ENCODE measurements at regions not wholly inside any gene's neighbourhood (a gene's known extent, or its start where the extent isn't known, plus 50 kb on each side); places are given as distances from the start of the nearest gene placed in this dataset.

DNA sequence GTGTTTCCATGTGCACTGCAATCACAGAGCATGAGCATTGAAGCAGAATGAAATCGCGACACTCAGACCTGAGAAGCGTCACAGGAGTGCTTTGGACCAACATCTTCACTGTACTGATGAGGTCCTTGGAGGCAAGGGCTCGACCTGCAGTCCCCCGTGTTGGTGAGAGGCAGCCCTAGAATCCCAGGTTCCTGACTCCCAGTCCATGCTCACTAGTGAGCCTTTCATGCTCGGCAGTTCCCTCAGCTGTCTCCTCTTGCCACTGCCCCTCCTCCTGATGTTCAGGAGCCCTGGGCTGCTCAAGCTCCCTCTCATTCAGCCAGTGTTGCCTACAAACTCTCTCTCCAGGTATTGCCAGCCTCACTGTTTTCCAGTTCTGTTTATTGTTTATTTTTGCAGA, 291.4 kb downstream of the DYSF start (continued):
- TF ChIP-seq, protein P1, sequence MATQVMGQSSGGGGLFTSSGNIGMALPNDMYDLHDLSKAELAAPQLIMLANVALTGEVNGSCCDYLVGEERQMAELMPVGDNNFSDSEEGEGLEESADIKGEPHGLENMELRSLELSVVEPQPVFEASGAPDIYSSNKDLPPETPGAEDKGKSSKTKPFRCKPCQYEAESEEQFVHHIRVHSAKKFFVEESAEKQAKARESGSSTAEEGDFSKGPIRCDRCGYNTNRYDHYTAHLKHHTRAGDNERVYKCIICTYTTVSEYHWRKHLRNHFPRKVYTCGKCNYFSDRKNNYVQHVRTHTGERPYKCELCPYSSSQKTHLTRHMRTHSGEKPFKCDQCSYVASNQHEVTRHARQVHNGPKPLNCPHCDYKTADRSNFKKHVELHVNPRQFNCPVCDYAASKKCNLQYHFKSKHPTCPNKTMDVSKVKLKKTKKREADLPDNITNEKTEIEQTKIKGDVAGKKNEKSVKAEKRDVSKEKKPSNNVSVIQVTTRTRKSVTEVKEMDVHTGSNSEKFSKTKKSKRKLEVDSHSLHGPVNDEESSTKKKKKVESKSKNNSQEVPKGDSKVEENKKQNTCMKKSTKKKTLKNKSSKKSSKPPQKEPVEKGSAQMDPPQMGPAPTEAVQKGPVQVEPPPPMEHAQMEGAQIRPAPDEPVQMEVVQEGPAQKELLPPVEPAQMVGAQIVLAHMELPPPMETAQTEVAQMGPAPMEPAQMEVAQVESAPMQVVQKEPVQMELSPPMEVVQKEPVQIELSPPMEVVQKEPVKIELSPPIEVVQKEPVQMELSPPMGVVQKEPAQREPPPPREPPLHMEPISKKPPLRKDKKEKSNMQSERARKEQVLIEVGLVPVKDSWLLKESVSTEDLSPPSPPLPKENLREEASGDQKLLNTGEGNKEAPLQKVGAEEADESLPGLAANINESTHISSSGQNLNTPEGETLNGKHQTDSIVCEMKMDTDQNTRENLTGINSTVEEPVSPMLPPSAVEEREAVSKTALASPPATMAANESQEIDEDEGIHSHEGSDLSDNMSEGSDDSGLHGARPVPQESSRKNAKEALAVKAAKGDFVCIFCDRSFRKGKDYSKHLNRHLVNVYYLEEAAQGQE (IDR thresholded peaks at IDR 0.05; ENCODE audit: unreplicated experiment): no peak
- TF ChIP-seq JUNB (IDR thresholded peaks at IDR 0.05; ENCODE audit: unreplicated experiment) (no peak), EZH2 (IDR thresholded peaks at IDR 0.05; ENCODE audit: low read depth, unreplicated experiment) (no peak), STAT1 (IDR thresholded peaks at IDR 0.05; ENCODE audit: unreplicated experiment) (no peak), ZNF331 (CRISPR knock-in tag; IDR thresholded peaks at IDR 0.05; ENCODE audit: low read depth) (no peak)

- H3K27ac Mint-ChIP-seq: no peak overlapping the region
- TF ChIP-seq EZH2 (IDR thresholded peaks at IDR 0.05; ENCODE audit: low read depth, unreplicated experiment) (no peak), STAT1 (IDR thresholded peaks at IDR 0.05; ENCODE audit: unreplicated experiment) (no peak), ZNF114 (CRISPR knock-in tag; IDR thresholded peaks at IDR 0.05) (no peak), CREB1 (CRISPR knock-in tag; IDR thresholded peaks at IDR 0.05; ENCODE audit: low read depth) (no peak), POLR2AphosphoS5 (IDR thresholded peaks at IDR 0.05; ENCODE audit: low read depth) (no peak), NANOG (IDR thresholded peaks at IDR 0.05; ENCODE audit: borderline replicate concordance) (no peak), CTCF (conservative IDR thresholded peaks at IDR 0.05; ENCODE audit: low read depth in 2 of 2) (no peak), EZH2phosphoT487 (IDR thresholded peaks at IDR 0.05; ENCODE audit: unreplicated experiment) (no peak), ZNF331 (CRISPR knock-in tag; IDR thresholded peaks at IDR 0.05; ENCODE audit: low read depth) (no peak), JUNB (IDR thresholded peaks at IDR 0.05; ENCODE audit: unreplicated experiment) (no peak)
- TF ChIP-seq, protein P1 (IDR thresholded peaks at IDR 0.05; ENCODE audit: unreplicated experiment): no peak
Observed at GRCh38 chr2:71743995-71744675, 290.8 kb downstream of the DYSF start.

More at GRCh38 chr2:71743995-71744675, 290.8 kb downstream of the DYSF start:
- no peaks in the 10 kb centered on the region for H3F3A ChIP-seq (replicated peaks; ENCODE audit: low read depth)
- ATAC-seq: no peak
- Mint-ChIP-seq H3K36me3 (ENCODE audit: low read depth) (no peaks in the 10 kb centered on the region; the same call in 2 of the 3 replicates), H3K27me3 (ENCODE audit: insufficient read depth, low read depth, poor library complexity) (peaks cover 3% of the 10 kb centered on the region), H3K4me3 (no peak overlapping the region), H3K4me1 (peaks cover 11% of the 10 kb centered on the region; the same call in 2 of the 3 replicates), H3K9me3 (peaks cover 11% of the 10 kb centered on the region)
- H3K36me3 ChIP-seq (ENCODE audit: insufficient read depth): no peaks in the 10 kb centered on the region
- no peaks in the 10 kb centered on the region for H3K79me2 ChIP-seq (replicated peaks; ENCODE audit: insufficient read depth)
- H3K27ac ChIP-seq (ENCODE audit: low read depth): no peak overlapping the region
- DNase-seq (ENCODE audit: low spot score): no peak
- no peak overlapping the region for H3K4me2 ChIP-seq
- no peaks in the 10 kb centered on the region for H3K27me3 ChIP-seq (ENCODE audit: insufficient read depth)
- no peaks in the 10 kb centered on the region for H3K9me2 ChIP-seq (ENCODE audit: insufficient read depth)
- no peak overlapping the region for H3K4me3 ChIP-seq
- H2AFZ ChIP-seq: no peak overlapping the region
- H3K4me1 ChIP-seq (ENCODE audit: insufficient read depth): no peaks in the 10 kb centered on the region; the same call in 1 of the 2 replicates
- H4K20me1 ChIP-seq (replicated peaks; ENCODE audit: insufficient read depth): no peaks in the 10 kb centered on the region
